ENCODE measurements at regions not wholly inside any gene's neighbourhood (a gene's known extent, or its start where the extent isn't known, plus 50 kb on each side); places are given as distances from the start of the nearest gene placed in this dataset.

DNA sequence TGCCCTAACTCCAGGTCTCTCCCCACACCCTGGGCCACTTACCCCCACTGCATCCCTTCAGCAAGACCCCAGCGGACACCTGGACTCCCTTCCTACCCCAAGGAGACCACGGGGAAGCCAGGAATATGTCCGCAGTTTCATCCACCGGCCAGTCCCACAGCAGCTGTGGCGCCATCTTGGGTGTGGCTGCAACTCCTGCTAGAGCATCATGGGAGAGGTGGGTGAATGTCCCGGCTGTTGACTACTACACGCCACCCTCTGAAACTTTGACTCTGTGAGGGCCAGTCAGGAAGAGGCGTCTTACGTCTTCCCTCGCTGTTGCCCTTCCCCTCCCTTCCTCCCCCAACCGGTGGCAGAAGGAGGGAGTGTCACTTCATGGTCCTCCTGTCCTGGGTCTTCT lies 238.3 kb upstream of the RNF32 start:
- Histone ChIP-seq H3K36me3 (ENCODE audit: control insufficient read depth in 2 of 3, insufficient read depth in 3 of 3, low read length in 3 of 3) (no peaks in the 10 kb centered on the region), H3K9ac (ENCODE audit: low read length in 3 of 3) (no peak overlapping the region), H3K9me3 (ENCODE audit: control insufficient read depth in 2 of 3, insufficient read depth in 1 of 3, low read length in 3 of 3) (peaks cover 0 to 2% (median 0%) of the 10 kb centered on the region in 3 donors), H3K27ac (ENCODE audit: low read depth in 2 of 2, low read length in 2 of 2) (no peak overlapping the region), H3K27me3 (ENCODE audit: control insufficient read depth, insufficient read depth, low read length) (no peaks in the 10 kb centered on the region), H3K4me3 (ENCODE audit: low read length in 3 of 3) (no peak overlapping the region), H3K4me1 (ENCODE audit: control insufficient read depth in 2 of 3, insufficient read depth in 2 of 3, low read depth in 1 of 3, low read length in 3 of 3) (no peaks in the 10 kb centered on the region)
- DNase-seq (no peak), FAIRE-seq (no peak)
- TF ChIP-seq, protein P1, sequence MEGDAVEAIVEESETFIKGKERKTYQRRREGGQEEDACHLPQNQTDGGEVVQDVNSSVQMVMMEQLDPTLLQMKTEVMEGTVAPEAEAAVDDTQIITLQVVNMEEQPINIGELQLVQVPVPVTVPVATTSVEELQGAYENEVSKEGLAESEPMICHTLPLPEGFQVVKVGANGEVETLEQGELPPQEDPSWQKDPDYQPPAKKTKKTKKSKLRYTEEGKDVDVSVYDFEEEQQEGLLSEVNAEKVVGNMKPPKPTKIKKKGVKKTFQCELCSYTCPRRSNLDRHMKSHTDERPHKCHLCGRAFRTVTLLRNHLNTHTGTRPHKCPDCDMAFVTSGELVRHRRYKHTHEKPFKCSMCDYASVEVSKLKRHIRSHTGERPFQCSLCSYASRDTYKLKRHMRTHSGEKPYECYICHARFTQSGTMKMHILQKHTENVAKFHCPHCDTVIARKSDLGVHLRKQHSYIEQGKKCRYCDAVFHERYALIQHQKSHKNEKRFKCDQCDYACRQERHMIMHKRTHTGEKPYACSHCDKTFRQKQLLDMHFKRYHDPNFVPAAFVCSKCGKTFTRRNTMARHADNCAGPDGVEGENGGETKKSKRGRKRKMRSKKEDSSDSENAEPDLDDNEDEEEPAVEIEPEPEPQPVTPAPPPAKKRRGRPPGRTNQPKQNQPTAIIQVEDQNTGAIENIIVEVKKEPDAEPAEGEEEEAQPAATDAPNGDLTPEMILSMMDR (IDR thresholded peaks at IDR 0.05; ENCODE audit: borderline replicate concordance, extremely low read depth, insufficient read depth): no peak
- intact Hi-C loops (cut with DNase I): no loop called here

DNA sequence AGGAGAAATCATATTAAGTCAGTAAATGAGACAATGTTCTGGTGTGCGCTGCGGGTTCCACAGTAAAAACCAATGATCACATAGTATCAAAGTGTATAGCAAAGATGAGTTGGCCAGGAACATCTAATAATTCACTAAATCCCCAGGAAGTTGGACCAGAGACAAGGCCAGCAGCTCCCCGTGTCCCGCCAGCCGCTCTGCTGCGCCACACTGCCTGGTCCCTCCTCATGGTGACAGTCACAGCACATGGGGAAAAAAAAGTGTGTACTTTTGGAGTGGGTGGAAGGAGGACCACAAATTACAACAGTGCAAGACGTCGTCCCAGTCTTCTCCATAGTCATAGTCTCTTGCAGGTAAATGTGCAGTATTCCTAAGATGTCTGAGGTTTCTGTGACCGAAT lies 239.0 kb upstream of the RNF32 start:
- intact Hi-C loops (cut with DNase I): no loop called here
- TF ChIP-seq, protein P1 (IDR thresholded peaks at IDR 0.05; ENCODE audit: borderline replicate concordance, extremely low read depth, insufficient read depth): no peak
- DNase-seq (no peak), FAIRE-seq (no peak)
- Histone ChIP-seq H3K4me1 (ENCODE audit: control insufficient read depth in 2 of 3, insufficient read depth in 2 of 3, low read depth in 1 of 3, low read length in 3 of 3) (no peaks in the 10 kb centered on the region), H3K27me3 (ENCODE audit: control insufficient read depth, insufficient read depth, low read length) (no peaks in the 10 kb centered on the region), H3K9ac (ENCODE audit: low read length in 3 of 3) (no peak overlapping the region), H3K27ac (ENCODE audit: low read depth in 2 of 2, low read length in 2 of 2) (no peak overlapping the region), H3K36me3 (ENCODE audit: control insufficient read depth in 2 of 3, insufficient read depth in 3 of 3, low read length in 3 of 3) (no peaks in the 10 kb centered on the region), H3K9me3 (ENCODE audit: control insufficient read depth in 2 of 3, insufficient read depth in 1 of 3, low read length in 3 of 3) (peaks cover 0 to 2% (median 0%) of the 10 kb centered on the region in 3 donors), H3K4me3 (ENCODE audit: low read length in 3 of 3) (no peak overlapping the region)

DNA sequence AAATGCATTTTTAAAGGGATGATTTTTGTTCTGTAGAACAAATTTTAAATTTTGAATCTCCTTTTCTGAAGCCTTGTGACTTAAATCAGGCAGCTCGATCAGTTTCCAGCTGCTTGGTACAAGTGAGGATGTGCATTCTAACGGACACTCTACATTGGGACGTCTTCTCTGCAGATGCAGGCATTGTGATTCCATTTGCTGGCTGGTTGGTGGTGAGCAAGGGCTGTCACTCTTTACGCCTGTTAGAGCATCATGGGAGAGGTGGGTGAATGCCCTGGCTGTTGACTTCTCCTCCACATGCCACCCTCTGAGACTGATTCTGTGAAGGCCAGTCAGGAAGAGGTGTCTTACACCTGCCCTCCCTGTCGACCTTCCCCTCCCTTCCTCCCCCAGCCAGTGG lies 240.5 kb upstream of the RNF32 start:
- Histone ChIP-seq H3K4me1 (ENCODE audit: control insufficient read depth in 2 of 3, insufficient read depth in 2 of 3, low read depth in 1 of 3, low read length in 3 of 3) (no peaks in the 10 kb centered on the region), H3K27ac (ENCODE audit: low read depth in 2 of 2, low read length in 2 of 2) (no peak overlapping the region), H3K36me3 (ENCODE audit: control insufficient read depth in 2 of 3, insufficient read depth in 3 of 3, low read length in 3 of 3) (no peaks in the 10 kb centered on the region), H3K9ac (ENCODE audit: low read length in 3 of 3) (no peak overlapping the region), H3K27me3 (ENCODE audit: control insufficient read depth, insufficient read depth, low read length) (no peaks in the 10 kb centered on the region), H3K9me3 (ENCODE audit: control insufficient read depth in 2 of 3, insufficient read depth in 1 of 3, low read length in 3 of 3) (no peaks in the 10 kb centered on the region), H3K4me3 (ENCODE audit: low read length in 3 of 3) (no peak overlapping the region)
- TF ChIP-seq, protein P1 (IDR thresholded peaks at IDR 0.05; ENCODE audit: borderline replicate concordance, extremely low read depth, insufficient read depth): no peak
- no peak for FAIRE-seq
- DNase-seq: no peak
- intact Hi-C loops (cut with DNase I): no loop called here

DNA sequence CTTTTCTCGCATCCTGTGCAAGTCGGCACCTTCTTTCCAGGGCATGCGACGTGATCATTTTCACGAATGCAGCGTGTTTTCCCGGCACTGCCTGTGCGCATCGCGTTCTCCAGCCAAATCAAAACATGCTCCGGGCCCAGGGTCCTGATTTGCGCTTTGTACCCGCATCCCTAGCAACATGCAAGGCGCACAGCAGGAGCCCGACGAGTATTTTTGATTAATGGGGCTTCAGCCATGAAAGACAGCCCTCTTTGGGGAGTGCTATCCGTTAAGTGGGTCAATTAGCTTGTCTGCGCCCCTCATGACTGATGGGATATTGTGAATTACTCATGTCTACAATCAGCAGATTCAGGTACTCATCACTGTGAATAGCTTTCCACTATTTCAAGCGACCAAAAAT lies 243.3 kb upstream of the RNF32 start:
- FAIRE-seq (no peak), DNase-seq (no peak)
- no peaks in the 10 kb centered on the region for H3K4me1 ChIP-seq (ENCODE audit: control insufficient read depth in 2 of 3, insufficient read depth in 2 of 3, low read depth in 1 of 3, low read length in 3 of 3)
- no peak overlapping the region for H3K9ac ChIP-seq (ENCODE audit: low read length in 3 of 3)
- no peak overlapping the region for H3K27ac ChIP-seq (ENCODE audit: low read depth in 2 of 2, low read length in 2 of 2)
- no peaks in the 10 kb centered on the region for H3K9me3 ChIP-seq (ENCODE audit: control insufficient read depth in 2 of 3, insufficient read depth in 1 of 3, low read length in 3 of 3)
- no peak overlapping the region for H3K4me3 ChIP-seq (ENCODE audit: low read length in 3 of 3)
- TF ChIP-seq, protein P1 (IDR thresholded peaks at IDR 0.05; ENCODE audit: borderline replicate concordance, extremely low read depth, insufficient read depth): no peak
- H3K36me3 ChIP-seq (ENCODE audit: control insufficient read depth in 2 of 3, insufficient read depth in 3 of 3, low read length in 3 of 3): no peaks in the 10 kb centered on the region
- H3K27me3 ChIP-seq (ENCODE audit: control insufficient read depth, insufficient read depth, low read length): no peaks in the 10 kb centered on the region
- intact Hi-C loops (cut with DNase I): no loop called here

Measured in kidney (tissue), 13 donors.